Activated CD4-positive, alpha-beta T cell treated with anti-CD3 and anti-CD28 coated beads for 1 hour (primary cell): ENCODE measurements at regions not wholly inside any gene's neighbourhood (a gene's known extent, or its start where the extent isn't known, plus 50 kb on each side); places are given as distances from the start of the nearest gene placed in this dataset.
"Not testable (repeated sequence)": the region's sequence is repeated elsewhere in the genome, so short reads cannot be mapped to it uniquely, and the experiment has no call there.

Source experiments
- DNase-seq: peaks from one replicate; pipeline ENCODE4 v3.0.0-alpha.2; 2020

DNA sequence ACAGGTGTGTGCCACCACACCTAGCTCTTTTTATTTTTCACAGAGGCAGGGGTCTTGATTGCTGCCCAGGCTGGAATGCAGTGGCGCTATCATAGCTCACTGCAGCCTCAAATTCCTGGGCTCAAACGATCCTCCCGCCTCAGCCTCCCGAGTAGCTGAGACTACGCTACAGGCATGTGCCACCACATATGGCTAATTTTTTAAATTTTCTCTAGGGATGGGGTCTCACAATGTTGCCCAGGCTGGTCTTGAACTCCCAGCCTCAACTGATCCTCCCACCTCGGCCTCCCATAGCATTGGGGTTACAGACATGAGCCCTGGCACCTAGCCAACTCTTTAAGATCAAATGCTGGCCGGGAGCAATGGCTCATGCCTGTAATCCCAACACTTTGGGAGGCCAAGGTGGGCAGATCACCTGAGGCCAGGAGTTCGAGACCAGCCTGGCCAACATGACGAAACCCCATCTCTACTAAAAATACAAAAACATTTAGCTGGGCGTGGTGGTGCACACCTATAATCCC lies 50.6 kb upstream of the MYL10 start:
- DNase-seq, result not testable (repeated sequence)

DNA sequence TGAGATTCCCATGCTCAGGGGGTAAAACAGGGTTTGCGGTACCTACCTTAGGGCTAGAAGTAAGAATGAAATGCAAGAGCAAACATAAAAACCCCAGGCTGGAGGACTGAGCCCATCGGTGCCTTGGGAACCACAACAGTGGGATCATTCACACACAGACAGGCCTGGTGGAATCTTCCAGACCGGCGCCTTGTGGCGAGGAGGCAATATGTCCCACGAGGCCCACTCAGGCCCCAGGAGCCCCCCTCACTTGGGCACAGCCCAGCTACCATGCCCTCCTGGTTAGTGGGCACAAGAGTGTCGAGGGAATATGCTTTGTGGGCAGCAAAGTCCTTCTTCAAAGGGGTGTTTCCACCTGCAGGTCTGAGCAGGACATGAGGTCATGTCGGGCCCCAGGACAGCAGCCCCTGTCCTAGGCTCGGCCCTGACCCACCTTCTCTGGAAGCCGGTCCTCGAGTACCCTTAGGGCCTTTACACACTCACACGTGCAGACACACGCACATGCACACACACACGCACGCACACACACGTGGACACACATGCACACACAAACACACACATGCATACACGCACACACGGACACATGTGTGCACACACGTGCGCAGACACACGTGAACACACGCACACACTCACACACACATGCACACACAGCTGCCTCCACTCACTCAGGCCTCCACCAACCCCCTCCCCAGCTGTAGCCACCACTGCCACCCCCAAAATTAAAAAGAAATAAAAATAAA lies 51.5 kb upstream of the MYL10 start:
- no peak for DNase-seq

DNA sequence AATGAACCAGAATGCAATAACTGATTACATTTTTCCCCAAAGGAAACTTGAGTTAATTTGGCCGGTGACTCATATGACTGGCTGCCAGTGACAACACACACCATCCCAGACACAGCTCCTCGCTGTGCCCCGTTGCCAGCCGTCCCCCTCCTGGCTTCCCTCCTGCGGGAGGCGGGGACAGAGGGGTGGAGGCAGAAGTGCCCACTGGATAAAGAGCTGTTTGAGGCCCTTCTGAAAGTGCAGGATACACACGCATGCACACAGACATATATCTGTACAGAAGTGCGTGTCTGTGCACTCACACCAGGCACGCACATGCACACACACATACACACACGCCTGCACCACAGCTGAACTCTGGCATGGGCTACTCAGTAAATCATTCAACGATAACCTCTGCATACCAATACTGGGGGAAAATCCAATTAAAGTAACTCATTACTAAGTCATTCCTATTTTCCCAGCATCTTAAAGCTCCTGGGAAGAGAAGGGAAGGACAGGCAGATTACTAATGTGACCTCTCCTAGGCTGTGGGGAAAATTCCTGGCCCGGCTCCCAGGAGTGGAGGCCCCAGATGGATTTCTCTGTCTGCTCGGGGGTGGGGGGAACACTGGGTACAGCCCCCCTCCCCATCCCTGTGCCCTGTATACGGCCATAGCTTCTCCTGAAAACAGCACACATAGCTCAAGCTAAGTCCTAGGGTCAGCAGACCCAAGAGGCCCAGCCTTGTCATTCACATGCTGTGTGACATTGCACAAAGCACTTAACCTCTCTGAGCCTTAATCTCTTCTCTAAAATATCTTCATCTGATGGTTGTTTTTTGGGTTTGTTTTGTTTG lies 52.3 kb upstream of the MYL10 start:
- DNase-seq, result no peak

DNA sequence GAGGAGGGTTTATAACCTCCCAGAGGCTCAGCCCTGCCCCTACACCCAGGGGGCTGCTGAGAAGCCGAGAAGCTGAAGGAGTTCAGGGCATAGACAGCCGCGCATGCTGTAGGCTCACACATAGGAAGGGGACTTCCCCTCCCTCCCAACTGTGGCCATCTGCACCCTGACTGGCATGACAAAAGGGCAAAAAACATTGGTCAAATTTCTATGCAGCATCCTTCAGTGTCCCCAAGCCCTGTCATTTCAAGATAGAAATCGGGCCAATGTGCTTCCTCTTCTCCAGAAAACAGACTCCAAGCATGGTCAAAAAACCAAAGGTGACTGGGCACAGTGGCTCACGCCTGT lies 55.9 kb upstream of the MYL10 start:
- no peak for DNase-seq

DNA sequence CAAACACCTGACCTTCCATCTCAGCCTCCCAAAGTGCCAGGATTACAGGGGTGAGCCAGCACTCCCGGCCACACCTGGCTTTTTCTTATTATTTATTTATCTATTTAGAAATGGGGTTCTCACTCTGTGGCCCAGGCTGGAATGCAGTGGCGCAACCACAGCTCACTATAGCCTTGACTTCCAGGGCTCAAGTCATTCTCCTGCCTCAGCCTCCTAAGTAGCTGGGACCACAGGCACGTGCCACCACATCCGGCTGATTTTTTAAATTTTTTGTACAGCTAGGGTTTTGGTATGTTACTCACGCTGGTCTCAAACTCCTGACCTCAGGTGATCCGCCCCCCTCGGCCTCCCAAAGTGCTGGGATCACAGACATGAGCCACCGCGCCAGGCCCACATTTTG lies 56.9 kb upstream of the MYL10 start:
- DNase-seq, result no peak

DNA sequence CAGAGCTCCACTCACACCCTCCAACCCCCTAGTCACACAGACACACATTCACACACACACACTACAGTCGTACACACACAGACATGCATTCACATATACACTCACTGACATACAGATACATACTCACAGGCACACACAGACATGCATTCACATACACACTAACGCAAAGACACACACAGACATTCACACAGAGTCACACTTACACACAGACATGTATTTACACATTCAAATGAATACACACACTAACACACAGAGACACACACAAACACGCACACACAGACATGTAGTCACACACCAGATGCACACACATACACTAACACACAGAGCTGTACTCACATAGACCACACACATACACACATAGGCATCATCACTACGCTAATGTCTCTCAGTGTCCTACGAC lies 58.0 kb upstream of the MYL10 start:
- no peak for DNase-seq

DNA sequence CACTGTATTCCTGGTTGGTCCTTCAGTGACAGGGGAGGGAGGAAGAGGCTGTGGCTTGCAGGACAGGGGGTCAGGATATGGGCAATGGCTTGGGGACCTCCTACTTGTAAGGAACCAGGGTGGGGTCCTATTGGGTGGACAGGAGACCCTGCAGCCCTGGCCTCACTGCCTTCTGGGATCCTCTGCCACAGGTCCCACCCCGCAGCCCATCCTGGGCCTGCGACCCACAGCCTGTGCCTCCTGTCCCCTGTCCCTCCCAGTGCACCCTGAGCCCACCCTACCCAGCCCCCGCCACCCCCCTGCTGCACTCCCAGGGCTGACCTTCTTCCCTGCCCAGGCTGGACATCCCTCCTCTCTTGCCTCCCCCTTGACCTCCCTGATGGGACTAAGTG lies 58.7 kb upstream of the MYL10 start:
- DNase-seq, result no peak

DNA sequence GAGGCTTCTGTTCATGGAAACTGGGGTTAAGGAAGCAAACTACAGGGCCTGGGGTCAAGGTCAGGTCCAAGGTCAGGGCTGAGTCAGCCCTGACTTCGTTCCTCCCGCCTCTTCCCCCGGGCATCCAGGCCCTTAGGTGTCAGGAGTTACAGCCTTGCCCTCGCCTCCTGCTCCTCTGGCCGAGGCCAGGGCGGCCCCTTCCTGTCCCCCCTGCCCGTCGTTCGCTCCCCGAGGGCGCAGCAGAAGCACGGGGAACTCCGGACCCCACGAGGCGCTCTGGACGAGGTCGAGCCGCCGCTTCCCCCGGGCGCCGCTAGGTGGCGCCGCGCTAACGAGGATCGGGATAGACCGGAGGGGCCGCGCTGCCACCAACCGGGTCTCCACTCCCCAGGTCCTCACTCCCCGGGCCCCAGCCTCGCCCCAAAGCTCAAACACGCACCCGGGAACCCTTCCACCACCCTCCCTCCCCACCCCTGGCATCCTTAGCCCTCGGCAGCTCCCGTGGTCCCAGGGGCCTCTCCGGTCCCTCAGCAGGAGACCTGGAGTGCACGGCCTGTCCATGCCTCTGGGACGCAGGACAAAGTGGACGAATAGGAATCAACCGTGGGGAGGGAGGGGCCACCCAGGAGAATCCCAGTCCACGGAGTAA lies 59.2 kb upstream of the MYL10 start:
- DNase-seq, result peak; percentile 68

DNA sequence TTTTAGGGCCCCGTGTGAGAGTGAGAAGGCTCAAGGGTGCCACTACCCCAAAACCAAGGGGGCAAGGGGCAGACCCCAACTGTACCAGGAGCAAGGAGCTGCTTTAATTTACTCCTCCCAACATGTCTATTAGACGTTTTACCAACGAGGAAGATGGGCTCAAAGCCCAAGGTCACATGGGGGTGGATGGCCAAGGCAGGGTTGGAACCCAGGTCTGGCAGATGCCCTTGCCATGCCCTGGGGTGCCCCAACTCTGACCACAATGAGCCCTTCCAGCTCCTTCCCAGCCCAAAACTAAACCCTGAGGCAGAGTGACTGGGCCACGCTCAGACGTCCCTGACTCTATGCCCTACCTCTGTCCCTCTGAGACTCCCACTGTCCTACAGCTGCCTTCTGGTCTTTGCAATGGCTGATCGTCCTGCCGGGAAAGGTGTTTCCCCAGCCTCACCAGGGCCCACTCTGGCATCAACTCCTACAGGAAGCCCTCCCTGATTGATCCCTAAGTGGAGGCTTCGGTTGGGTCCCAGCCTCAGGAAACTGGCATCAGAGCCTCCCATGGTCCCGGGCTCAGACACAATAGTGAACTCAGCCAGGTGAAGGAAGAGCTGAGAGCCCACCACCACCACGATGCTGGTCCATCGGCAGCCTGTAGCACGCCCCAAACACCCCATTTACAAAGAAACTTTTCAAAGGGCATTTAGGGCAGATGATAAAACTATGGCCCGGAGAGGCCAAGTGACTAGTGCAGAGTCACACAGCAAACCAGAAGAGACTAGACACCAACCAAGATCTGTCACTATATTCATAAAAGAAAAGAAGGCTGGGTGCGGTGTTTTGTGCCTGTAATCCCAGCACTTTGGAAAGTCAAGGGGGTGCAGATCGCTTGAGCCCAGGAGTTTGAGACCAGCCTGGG lies 60.2 kb upstream of the MYL10 start:
- DNase-seq, result no peak

DNA sequence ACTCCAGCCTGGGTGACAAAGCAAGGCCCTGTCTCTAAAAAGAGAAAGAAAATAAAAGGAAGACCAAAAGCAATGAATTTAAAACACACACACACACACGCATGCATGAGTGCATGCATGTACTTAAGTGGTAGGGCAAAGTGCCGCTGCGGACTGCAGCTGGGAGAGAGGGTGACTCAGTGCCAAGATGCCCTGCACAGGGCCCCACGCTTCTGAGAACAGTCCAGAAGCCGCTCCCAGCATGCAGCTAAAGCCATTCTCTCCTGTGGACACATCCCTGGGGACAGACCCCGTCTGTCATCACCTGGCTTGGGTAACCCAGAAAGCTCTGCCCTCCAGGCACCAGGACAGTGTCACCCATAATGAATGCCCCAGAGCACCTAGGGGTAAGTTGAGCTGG lies 61.0 kb upstream of the MYL10 start:
- no peak for DNase-seq

DNA sequence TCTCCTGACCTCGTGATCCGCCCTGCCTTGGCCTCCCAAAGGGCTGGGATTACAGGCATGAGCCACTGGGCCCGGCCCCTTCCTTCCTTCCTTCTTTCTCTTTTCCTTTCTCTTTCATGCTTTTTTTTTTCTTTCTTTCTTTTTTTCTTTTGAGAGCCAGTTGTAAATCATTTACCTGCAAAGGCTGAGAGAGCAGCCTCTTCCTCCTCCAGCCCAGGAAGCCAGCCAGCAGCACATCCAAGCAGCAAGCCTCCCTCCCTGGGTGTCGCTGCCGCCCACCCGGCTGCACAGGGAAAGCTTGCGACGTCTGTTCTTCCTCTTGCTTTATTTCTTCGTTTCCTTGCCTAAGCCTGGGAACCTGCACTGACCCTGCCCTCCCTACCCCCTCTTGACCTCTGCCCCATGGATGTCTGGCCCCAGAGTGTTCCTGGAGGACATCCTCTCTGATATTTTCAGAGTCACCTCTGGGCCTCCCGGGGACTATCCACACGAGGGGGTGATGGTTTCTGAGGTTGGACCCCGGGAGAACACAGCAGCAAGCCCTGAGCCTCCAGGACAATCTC lies 62.8 kb upstream of the MYL10 start:
- no peak for DNase-seq

DNA sequence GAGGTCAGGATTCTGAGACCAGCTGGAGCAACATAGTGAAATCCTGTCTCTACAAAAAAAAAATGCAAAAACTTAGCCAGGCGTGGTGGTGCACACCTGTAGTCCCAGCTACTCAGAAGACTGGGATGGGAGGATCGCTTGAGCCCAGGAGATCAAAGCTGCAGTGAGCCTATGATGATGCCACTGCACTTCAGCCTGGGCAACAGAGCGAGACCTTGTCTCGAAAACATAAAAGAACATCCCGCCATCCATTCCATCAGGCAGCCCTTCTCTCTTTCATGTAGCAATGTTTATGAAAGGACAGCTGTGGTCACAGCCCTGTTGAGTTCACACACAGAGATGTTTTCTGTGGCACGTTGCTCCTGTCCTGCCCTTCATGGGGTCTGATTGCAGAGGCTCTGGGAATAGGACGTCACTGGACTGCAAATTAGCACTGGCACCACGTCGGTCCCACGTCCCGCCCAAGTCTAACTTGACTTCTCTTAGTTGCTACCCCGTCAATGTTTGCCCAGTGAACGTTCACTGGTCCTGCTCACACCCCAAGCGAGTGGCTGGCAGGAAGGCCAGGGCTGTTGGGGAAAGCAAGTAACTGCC lies 64.5 kb upstream of the MYL10 start:
- DNase-seq, result no peak

DNA sequence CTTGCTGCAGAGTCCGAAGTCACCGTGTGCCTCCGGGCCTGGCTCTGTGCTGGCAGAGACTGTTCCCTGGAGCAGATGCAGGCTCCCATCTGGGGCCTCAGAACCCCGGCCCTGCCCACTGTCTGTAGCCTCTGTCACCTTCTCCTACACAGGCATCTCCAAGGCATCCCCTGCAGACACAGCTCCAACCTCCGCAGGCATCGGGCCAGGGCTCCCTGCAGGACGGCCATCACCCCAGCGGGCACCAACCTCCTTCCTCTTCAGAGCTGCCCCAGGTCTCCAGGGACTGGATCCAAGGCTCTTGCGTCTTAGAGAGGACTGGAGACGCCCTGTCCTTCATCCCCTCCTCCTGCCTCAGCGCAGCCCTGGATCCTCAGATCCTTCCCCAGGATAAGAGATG lies 69.9 kb upstream of the MYL10 start:
- DNase-seq, result no peak

DNA sequence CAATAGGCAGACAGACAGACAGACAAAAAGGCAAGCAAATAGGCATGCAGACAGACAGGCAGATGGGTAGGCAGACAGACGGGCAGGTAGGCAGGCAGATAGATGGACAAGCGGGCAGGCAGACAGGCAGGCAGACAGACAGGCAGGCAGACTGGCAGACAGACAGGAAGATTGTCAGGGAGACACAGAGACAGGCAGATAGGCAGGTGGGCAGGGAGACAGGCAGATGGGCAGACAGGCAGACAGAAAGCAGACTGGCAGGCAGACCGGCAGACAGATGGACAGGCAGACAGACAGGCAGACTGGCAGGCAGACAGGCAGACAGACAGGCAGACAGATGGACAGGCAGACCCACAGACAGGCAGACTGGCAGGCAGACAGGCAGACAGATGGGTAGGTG lies 70.3 kb upstream of the MYL10 start:
- DNase-seq, result no peak

DNA sequence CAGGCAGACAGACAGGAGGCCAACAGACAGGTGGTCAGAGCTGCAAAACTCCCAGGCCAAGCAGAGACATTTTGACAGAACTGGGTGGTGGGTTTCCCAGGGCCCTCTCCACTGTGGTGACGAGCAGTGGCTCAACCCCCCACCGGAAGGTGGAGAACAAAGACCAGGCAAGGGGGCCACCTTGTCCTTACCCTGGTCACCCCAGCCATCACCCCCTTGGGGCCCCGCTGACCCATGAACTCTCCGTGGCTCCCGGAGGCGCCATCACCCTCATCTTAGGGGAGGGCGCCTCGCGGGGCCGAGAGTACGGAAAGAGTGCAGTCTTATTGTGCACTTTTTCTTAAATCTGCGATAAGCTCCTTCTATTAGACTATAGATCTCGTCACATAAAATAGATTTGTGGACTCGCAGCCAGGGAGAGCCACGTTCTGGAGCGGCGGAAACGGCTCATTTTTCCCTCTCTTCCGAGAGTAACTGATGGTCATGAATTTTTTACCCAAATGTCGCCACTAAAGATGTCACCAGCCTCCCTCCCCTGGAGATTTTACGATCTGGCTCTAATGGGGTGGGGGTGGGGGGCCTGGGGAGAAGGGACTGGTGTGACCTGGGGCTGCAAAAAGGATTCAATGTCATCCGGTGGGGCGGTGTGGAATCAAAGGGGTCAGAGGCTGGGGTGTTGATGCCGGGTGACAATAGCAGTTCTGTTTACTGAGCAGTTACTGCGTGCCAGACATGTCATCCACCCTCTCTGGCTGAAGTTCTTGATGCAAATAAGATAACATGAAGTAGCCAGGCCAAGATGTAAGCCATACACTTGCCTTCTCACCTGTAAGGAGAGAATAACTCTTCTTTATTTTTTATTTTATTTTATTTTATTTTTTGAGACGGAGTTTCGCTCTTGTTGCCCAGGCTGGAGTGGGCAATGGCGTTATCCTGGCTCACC lies 71.1 kb upstream of the MYL10 start:
- DNase-seq, result no peak

DNA sequence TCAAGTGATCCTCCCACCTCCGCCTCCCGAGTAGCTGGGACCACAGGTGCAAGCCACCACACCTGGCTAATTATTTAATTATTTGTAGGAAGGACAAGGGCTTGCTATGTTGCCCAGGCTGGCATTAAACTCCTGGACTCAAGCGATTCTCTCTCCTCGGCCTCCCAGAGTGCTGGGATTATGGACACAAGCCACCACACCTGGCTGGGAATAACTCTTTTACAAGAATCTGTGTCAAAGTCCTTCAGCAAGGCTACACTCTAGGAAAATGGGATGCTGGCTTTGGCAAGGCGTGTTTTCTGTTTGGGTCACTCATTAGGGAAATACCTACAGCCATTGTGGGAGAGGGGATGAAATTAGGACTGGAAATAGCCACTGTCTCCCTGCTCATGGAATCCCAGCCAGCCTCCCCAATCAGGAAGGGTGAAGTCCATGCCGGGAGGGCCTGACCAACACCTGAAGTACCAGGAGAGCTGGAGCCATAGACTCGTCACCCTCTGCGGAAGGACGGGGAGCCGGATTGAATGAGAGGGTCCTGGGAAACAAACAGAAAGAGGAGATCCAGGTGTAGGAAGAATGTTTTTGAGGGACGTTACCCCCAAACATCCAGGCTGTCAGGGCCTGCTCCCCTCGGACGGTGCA lies 72.2 kb upstream of the MYL10 start:
- DNase-seq, result no peak

DNA sequence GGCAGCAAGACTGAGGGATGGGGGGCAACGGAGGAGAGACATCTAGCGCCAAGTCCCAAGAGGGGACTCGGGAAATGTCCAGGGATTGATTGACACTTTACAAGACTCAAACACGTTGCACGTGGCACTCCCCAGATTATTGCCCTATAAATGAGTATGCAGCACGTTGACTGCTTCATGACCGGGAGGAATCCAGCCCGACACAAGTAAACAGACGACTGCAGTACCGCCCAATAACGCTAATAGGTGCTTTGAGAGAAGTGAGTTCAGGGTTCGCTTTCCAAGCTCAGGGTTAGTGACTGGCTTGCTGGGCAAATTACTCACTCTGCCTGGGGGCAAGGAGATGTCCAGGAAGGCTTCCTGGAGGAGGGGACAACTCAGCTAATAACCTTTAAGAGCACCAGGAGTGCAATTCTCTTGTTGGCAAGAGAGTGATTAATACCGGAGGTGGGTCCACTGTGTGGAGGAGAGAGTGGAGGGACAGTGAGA lies 73.3 kb upstream of the MYL10 start:
- DNase-seq, result no peak

DNA sequence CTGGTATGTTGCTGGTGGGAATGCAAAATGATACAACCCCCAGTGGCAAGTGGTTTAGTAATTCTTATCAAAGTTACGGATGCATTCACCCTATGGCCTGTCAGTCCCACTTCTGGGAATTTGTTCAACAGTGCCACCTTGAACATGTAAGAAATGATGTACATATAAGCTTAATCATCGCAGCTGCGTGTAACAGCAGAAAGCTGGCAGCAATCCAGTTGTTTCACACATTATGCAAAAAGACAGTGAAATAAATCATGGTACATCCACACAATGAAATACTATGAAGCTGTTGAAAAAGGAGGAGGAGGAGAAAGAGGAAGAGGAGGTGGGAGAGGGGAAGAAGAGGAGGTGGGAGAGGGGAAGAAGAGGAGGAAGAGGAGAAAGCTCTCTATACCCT lies 76.2 kb upstream of the MYL10 start:
- DNase-seq, result no peak

DNA sequence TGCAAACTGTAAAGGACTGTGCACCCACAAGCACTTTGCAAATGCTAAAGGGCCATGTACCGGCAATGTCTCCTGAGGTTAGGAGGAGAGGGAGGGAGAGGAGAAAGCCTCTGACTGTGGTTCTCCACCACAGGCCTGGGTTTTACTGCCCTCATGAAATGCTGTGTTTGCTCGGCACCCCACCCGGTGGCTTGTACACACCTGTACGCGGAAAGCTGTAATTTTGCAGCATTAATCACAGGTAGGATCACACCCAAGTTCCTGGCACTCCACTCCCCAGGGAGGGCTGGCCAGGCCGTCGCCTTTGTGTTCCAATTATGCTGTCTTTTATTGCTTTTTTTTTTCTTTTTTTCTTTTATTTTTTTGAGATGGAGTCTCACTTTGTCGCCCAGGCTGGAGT lies 78.5 kb upstream of the MYL10 start:
- no peak for DNase-seq

DNA sequence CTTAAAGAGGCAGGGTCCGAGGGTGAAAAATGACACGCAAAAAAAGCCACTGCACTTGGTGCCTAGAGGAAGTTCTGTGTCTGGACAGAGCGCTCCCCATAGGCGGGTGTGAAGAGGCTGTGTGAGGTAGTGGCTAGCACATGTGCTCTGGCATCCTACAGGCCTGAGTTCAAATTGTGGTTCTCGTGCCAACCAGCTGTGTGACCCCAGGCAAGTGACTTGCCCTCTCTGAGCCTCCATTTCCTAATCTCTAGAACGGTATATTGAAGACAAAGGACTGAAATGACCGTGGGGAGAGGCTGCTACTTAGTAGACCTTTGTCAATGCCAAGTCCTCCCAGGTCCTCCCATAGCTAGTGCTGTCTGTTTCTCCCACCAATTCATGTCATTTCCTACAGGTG lies 79.1 kb upstream of the MYL10 start:
- no peak for DNase-seq
